T-helper 2 cell (primary cell): ENCODE measurements at regions not wholly inside any gene's neighbourhood (a gene's known extent, or its start where the extent isn't known, plus 50 kb on each side); places are given as distances from the start of the nearest gene placed in this dataset.
A peak's percentile ranks its signal among the peaks of the same experiment; 100 is the strongest.

Experiments
- DNase-seq, 5 experiments: peaks; one replicate each; pipeline versions ENCODE4 v3.0.0 to v3.0.0-alpha.2; 2012 to 2022

DNA sequence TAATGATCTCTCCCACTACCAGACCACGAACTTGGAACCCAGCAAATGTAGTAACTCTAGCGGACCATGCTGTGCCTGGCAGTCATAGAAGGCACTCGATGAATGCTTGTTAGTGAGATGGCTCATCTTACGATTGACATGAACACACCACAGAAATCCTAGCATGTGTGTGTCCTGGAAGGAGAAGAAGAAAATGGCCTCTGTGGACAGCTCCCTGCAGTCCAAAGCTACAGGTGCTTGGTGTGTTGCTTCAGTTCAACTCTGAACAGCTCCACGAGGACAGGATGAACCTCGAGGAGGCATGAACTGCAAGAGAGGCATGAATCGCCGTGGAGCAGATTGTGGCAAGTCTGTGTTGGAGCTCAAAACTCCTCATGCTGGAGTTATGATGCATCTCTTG lies 93.5 kb downstream of the KLF6 start:
- no peak for DNase-seq

DNA sequence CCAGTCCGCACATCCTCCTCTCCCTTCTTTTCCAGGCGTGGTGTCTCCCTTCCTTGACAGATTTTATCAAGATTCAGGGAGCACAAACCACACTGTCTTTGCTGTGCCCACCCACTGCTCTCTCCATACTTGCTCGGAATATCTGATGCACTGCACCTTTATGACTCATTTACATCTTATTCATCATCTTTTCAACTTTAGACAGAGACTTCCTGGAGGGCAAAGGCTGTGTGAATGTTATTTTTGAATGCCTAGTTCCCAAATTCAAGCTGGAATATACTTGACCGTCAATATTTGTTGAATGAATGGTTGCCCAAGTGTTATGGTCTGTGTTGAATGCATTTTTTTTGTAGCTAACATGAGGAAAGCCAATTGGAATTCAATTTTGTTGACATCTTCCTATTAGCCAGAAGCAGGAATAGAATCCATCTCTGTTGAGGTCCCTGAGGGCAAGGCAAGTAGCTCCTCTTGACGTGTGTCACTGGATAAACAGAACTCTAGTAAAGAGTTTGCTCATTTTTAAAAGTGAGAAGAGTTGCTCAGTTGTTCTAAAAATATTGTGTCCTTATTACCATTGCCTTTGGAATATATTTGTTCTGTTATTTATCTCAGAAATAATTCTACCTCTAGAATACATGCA lies 95.0 kb downstream of the KLF6 start:
- no peak for DNase-seq

DNA sequence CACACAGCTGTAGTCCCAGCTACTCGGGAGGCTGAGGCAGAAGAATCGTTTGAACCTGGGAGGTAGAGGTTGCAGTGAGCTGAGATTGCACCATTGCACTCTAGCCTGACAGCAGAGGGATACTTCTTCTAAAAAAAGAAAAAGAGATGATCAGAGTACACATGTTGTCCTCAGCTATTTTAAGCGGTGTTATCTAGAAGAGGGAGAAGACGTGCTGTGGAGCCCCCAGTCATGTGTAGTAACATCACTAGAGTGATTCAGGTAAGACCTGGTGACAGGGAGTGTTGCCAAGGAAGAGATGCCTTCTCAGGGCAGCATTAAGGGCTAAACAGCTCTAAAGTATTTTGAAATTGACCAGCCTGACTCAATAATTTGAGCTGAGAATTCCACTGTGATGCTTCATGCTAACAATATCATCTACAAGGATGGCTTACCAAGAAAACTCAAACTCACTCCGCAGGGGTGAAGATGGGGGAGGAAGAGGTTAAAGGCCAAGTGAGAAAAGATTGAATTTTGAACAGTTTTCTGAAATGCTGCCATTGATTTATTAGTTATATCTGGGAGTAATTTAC lies 97.4 kb downstream of the KLF6 start:
- DNase-seq: no peak

DNA sequence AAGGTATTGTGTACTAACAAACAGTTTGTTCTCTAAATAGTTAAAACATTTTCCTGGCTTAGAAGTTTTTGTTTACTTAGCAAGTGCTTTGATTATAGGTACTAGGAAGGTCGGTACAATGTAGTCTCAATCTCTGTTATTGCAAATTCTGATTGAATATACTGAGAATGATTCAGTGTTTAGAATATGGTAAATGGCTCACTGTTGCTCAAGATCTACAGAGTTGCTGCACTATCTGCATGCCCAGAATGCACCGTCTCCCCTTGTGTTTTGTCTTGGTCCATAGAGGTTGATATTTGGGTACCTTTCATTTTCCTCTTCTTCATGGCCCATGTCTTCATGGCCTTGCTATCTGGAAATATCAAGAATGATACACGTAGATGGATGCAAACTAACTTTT lies 99.6 kb downstream of the KLF6 start:
- no peak for DNase-seq

DNA sequence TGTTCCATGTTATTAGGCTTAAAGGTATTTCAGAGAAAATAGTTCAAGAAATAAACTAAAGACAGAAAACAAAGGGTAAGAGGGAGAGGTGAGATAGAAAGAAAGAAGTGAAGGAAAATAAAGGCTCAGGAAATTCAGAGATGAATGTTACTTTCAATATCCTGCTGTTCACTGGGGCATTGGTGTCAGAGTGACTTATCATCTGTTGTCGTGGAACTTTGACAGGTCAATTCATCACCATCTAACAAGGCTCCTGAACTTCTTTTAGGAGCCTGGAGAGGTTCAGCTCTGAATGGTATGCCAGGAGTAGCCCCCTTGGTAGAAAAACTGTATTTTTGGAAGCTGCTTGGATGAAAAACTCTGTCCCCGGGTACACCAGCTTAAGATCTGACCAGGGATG lies 100.1 kb downstream of the KLF6 start:
- DNase-seq: peak in 1 of 5 experiments; percentile 15

DNA sequence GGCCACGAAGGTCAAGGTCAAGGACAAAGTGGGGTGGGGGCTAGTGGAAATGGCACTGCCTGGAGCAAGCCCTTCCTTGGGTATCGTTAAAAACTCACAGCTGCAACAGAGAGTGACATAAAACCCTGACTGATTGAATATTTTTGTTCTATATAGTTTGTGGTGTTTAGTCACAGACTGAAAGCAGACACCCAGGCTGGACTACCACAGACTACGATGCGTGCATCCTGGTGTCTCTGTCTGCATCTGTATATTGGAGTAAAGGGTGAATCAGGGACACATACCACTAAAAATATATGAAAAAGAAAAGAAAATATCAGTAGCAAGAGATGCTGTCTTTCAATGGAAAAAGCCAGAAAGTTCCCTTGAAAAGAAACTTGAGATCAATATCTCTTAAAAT lies 101.4 kb downstream of the KLF6 start:
- DNase-seq: no peak

DNA sequence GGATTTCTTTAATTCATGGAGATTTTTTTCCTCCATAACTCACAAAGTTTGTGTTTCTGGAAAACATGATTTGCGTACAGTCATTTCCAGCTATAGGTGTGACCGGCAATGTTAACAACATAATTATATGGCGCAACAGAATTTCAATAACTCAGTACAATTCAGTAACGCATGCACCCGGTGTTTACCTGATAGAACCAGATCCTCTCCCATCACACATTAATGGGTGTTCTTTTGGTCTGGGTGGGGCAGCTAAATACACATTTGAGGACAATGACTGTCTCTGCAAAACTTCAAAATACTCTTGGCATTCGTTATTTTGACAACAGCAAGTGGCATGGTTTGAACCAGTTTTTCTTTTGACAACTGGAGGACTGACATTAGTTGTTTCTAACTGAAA lies 102.3 kb downstream of the KLF6 start:
- DNase-seq: no peak

DNA sequence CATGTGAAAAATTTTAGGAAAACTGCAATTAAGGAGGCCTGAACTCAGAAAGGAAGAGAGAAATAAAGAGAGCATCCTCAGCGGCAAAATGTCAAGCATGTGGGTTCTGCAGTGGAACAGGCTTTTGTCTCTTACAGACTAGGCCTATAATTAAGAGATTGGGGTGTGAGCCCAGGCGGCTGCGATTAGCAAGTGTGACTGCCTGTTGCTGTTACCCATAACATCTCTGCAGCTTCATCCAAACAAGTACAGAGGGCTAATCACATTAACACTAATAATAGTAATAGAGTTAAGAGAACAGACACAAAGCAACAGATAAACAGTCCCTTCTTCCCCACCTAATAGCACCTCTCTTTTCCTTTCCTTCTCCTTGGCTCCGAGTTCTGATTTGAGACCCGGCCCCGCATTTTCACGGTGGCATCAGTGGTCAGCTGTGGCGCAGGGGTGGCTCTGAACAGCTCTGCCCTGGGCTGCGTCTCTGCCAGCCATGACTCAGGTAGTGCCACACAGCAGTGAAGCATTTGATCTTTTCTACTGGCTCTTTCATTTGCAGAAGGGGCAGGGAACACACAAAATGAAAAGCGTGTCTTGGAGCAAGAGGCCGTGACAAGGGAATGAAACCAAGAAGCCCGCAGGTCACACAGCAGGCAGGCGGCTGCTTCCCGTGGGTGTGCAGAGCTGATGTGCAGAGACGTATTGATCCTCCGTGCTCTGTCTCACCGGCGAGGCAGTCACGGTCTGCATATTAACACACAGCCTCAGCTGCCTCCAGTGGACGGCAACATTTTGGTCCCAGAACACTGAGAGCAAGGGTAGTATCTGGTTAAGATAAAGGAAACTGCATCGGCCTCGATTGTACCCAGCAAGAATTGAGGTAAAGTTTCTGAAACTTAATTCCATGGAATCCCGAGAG lies 103.1 kb downstream of the KLF6 start:
- no peak for DNase-seq

DNA sequence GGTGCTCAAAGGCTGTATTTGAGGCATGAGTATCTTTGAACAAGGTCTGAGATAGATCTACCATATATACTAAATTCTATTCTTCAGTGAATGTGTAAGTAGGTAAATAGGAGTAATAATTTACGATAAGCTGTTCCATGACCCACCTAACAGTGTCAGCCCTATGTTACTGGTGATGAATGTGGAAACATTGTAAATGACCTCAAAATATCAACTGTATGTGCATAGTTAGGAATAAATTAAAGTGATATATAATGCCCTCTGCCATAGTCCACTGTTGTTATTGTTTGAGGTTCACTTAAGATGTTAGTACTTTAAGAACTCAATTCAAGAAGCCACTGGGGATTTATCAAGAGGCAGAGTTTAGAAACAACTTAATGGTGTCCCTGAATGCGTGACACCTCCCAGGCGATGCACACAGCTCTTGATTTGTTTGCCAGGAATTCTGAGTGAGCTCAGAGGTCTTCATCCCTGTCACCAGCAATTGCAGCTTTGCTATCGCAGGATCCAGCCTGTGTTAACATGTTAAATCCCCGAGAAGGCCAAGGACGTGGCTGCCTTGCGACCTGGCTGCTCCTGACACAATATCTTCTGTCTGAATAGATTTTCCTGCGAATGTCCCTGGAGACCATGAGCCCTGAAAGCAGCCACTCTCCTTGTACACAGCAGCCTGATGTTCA lies 104.9 kb downstream of the KLF6 start:
- DNase-seq: no peak

DNA sequence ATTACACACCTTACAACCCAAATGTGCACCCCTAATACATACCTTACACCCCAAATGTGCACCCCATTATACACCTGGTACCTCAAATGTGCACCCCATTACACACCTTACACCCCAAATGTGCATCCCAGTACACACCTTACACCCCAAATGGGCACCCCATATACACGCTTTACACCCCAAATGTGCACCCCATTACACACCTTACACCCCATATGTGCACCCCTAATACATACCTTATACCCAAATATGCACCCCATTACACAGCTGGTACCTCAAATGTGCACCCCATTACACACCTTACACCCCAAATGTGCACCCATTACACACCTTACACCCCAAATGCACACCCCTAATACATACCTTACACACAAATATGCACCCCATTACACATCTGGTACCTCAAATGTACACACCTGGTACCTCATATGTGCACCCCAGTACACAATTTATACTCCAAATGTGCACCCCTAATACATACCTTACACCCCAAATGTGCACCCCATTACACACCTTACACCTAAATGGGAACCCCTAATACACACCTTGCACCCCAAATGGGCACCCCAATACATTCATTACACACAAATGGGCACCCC lies 106.3 kb downstream of the KLF6 start:
- DNase-seq: no peak

DNA sequence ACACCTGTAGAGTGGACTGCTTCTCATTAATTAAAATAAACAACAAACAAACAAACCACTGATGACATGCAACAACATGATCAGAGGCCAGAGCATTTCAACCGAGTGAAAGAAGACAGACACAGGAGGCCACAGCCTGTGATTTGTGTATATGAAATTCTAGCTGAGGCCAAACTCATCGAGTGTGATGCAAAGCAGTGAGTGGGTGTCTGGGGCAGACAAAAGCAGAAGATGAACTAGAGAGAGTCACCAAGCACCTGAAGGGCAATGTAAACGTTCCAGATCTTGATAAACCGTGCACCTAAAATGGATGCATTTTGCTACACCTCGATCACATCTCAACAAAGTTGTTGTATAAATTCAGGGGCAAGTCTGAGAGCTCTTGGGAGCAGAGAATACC lies 108.4 kb downstream of the KLF6 start:
- DNase-seq: no peak

DNA sequence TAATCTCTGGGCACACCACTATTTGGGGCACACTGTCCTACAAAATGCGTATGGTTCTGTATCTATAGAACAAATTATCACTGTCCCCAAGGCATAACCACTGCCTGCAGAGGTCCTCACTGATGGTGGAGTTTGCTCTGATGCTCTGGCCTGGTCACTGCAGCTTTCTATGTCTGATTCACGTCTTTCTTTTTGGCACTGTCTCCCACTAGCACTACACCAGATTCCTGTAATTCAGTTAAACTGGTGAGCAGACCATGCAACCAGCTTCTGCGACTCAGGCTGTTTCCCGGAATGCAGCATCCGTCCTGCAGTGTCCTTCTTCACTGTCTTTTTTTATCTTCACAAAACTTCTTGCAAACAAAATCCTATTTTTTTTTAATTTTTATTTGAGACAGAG lies 112.8 kb downstream of the KLF6 start:
- no peak for DNase-seq

DNA sequence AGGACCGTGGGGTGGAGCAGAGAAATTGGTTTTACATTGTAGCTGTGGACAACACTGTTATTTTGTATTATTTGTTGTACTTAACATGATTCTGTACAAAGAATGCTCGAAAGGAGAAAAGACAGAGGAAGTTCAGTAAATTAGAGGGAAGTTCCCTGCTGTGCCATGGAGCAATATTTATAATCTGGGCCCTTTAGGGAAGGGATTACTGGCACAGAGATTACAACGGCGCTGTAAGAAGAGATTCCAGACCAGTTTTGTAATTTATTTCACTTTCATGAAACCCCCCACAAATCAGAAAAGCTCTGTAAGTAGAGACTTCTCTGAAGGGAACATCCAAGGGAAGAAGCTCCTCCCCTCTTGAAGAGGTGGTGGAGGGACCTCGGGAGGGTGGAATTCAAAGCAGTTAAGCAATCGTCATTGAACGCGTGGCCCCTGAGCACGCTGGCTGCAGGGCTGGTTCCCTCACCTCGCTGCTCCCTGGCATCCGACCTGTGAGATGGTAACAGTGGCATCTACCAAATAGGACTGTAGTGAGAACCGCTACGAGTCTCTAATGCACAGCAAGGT lies 113.5 kb downstream of the KLF6 start:
- DNase-seq: no peak

DNA sequence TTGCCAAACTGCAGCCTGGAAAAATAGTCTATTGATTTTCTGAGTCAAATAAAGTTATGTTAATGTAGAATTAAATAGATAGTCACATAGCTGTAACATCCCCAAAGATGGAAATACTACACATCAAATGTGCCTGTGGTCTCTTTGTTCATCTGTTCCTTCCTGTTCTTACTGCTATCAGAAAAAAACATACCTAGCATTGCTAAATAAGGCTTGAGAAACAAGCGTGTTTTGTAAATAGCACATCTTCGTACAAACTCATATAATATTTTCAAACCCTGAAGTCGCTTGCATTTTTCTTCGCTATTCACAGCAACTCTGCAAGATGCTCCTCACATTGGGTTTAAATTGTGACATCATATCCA lies 116.1 kb downstream of the KLF6 start:
- DNase-seq: peak in 1 of 5 experiments; percentile 66

DNA sequence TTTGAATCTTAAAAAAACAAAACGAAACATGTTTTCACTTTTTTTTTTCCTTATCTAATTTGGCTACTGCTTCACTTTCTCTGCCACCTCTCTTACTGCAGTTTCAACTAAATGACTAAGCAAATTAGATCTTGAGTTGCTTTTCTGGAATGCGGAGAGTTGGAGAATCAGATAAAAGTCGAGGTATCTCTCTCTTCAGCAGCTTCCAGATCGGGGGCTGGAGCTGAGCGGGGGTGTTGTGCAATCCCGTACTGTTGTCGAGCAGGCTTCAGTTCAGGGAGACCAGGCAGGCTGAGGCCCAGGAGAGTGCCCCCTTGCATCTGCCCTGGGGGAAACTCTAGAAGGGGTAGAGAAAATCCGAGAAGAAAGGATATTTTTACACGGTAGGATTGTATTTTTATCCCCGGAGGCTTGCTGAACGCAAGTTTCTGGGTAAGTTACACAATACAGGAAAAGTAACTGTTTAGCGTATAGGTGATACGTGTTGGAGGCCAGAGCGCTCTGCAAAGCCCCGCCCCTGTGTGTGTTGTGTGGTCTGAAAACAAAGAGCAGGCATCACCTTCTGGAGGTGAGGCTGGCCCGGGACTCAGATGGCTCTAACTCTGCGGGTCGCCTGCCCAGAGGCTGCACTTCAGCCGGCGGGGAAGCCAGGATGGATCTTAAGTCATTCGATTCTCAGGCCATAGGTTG lies 116.6 kb downstream of the KLF6 start:
- DNase-seq: peak; percentile 29 to 87 (median 62)

DNA sequence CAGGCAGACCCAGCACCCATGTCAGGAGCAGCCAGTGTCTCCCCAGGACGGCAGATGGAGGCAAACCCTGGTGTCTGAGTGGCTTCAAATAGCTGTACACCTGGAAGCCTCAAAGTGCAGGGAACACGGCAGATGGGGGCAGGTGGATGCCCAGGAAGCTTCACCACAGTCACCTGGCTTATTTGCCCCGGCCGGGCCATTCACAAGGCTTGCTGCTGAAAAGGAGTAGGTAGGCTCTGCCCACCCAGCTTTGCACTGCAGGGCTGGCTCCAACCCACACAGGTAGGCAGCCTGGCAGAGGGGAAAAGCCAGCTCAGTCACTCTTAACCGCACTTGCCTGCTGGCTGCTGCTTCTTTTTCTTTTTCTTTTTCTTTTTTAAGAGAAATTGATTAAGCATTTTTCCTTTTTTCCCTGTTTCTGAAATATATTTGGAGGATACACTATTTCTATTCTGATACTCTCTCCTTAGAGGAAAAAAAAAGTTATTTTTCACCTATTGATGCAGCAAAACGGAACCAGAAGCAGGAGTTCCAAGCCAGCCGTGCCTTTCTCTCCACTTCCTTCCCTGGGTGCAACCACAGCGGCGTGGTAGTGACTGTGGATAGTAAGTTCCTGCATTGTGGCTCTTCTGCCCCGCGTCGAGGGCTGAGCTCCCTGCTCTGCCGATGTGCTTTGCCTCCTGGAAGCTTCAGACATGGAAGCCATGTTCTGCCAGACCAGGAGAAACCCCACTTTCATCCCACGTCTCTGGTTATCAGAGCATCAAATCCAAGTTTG lies 118.3 kb downstream of the KLF6 start:
- DNase-seq: peak in 4 of 5 experiments; percentile 11 to 41 (median 27)

DNA sequence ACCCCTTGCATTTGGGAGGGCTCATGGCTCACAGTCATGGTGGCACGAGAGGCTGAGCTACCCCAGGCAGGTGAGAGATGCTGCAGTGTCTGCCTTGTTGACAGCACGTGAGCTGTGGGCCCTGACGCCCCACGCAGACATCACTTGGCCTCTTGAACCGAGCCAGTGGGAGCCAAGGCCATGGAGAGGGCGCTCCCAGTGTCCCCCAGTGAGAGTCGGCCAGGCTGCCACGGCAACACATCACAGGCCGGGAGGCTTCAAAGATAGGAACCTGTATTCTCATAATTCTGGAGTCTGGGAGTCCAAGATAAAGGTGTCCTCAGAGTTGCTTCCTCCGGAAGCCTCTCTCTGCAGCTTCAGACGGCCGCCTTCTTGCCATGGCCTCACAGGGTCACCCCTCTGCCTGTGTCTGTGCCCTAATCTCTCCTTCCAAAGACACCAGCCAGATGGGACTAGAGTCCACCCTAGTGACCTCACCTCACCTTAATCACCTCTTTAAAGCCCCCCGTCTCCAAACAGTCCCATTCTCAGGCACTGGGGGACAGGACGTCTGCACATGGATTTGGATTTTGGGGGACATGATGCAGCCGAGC lies 119.6 kb downstream of the KLF6 start:
- no peak for DNase-seq

DNA sequence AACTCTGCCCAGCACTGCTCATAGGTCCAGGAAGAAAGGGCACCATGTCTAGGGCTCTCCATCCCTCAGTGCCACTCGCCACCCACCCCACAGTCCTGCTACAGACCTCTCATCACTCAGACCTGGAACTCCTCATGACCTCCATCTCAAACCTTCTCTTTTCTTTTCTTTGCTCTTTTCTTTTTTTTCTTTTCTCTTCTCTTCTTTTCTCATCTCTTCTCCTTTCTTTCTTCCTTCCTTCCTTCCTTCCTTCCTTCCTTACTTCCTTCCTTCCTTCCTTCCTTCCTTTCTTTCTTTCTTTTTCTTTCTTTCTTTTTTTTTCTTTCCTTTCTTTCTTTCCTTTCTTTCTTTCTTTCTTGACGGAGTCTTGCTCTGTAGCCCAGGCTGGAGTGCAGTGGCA lies 122.2 kb downstream of the KLF6 start:
- DNase-seq: no peak

DNA sequence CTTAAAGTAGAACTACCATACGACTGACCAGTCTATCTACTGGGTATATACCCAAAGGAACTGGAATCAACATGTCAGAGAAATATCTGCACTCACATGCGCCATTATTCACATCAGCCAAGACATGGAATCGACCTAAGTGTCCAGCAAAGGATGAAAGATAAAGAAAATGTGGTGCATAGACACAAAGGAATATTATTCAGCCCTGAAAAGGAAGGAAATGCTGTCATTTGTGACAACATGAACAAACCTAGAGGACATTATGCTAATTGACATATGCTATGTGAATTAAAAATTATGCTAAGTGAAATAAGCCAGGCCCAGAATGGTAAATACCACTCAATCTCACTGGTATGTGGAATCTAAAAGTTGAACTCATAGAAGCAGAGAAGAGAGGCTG lies 123.7 kb downstream of the KLF6 start:
- DNase-seq: no peak

DNA sequence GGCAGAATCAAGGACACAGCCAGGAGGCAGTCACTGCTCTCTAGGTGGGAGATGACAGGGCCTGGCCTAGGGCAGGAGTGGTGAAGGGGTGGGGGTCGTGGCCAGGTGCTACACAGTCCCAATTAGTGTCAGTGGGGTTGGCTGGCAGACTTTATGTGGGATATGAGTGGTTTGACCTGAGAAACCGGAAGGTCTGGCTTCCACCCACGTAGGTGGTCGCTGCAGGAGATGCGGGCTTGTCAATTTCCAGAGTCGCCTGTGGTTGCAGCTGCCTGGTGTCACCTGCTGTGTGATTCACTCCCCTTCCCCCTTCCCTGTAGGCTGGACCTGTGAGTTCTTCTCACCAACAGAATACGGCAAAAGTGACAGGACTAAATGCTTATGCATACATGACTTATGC lies 124.3 kb downstream of the KLF6 start:
- DNase-seq: no peak
